ENCODE measurements at regions not wholly inside any gene's neighbourhood (a gene's known extent, or its start where the extent isn't known, plus 50 kb on each side); places are given as distances from the start of the nearest gene placed in this dataset.
"Not testable (repeated sequence)": the region's sequence is repeated elsewhere in the genome, so short reads cannot be mapped to it uniquely, and the experiment has no call there.

DNA sequence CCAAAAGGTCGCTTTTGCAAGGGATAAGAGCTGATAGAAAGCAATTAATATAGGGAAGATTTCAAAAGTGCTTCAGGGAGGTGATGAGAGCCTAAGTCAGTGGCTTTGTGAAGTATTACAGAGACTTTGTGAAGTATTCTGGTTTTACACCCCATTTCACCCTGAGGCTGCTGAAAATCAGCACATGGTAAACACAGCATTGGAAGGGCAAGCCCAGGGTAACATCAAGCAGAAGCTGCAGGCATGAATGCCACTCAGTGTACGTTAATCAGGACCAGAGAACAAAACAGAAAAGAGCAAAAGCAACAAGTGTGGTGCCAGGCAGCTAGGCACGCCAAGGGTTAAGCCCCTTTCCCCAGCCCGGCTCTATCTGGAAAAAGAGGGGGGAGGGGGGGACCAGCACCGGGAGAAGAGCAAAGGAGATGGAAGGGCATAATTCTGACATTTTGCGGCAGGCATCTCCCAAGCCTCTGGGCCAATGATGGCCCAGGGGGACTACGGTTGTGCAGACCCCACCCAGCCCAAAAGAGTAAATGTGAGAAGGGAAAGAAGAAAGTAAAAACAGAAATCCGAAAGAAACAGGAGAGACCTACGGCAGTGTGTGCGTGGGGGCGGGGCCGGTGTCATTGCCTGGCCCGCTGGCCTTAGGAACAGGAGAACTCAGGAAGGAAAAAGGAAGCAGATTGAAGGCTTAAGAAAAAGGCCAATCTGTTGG, 58.9 kb downstream of the DHRS2 start:
- FAIRE-seq: no peak

DNA sequence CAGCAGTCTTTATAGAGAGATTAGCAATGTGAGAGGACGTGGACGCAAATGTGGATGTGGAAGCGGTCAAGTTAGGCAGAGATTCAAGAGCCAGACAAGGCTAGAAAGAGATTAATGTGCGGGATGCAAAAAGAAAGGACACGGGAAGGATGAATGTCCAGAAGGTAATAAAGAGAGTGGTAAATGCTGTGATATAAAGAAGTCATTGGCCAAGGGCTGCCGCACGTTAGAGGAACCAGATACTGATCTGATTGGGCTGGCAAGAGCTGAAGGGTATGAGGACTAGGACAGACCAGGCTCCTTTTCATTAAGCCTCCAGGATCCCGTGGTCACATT, 59.5 kb downstream of the DHRS2 start:
- no peak for FAIRE-seq

DNA sequence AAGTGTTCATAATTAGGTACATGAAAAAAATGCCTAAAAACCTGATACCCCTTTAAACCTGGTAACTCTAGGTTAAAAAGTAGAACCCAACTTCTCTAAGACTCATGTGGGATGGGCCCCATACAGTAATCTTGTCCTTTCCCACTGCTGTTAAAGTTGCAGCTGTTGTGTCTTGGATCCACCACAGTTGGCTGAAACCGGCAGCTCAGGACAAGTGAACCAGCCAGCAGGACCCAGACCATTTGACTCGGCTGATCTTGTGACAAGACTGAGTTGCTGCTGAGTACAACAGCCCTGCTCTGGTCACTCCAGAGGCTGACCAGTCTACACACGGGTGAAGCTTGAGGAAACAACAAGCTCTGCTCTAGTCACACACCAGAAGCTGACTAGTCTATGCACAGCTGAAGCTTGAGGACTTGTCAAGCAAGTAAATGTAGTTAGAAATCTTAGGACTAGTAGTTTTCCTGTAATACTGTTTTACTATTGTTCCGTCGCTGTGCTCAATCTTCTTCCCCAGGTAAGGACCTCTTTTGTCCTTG, 60.6 kb downstream of the DHRS2 start:
- FAIRE-seq: no peak

DNA sequence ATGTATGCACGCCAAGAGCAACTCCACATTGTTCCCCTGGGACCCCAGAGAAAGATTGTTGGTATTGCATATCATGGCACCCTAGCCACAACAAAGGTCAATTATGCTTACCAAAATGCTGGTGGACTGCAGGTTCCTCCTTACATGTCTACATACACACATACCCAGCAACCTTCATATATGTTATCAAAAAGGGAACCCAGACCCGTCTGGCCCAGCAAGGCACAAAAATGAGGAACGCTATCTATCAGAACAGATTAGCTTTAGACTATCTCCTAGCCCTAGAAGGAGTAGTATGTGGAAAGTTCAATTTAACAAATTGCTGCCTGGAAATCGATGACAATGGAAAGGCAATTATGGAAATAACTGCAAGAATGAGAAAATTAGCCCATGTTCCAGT, 61.5 kb downstream of the DHRS2 start:
- FAIRE-seq: no peak

DNA sequence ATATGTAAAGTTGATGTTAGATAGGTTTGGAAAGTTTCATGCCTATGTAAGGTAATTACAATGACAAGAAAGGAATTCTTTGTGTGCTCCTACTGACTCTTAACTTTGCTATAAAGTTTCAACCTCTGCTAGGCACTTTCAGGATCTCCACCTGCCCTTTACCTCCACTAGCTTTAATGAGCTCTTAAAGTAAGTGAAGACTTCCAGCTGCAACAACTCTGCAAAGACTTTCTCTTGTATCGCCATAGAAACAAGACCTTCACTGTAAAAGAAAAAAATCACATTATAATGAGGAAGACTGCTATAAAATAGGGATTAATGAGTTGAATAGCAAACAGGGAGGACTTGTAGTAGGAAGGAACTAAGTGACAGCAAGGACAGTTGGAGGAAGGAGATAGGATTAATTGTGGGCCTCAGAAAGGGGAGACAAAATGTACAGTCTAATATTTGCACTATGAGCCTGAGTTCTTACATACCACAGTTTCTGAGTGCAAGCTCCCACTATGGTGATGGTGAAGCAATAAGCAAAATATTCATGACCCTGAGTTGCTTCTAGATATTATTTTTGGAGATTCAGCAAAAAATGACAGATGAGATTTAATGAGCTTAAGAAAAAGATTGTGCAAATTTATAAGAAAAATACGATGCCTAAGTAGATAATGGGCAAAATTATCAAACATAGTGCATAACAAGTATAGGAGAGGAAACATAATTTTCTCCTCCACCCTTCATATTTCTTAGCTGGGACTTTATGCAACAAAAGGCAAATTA, 66.7 kb downstream of the DHRS2 start:
- no peak for FAIRE-seq

DNA sequence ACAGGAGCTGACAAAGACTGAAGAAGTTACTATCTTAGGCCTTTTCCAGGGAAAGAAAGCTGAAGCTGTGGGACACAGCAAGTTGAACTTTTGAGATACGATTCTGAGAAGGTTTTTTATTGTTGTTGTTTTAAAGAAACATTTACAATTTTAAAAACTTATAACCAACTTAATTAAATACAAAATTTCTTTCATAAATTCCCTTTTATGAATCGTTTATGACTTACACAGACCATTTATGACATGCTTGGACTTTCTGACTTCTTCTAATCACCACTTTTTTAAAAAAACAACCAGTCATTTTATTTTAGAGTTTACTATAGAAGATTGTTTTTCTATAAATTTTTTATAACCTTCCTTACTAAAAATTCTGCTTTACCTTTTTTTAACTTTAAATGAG, 68.7 kb downstream of the DHRS2 start:
- no peak for FAIRE-seq

DNA sequence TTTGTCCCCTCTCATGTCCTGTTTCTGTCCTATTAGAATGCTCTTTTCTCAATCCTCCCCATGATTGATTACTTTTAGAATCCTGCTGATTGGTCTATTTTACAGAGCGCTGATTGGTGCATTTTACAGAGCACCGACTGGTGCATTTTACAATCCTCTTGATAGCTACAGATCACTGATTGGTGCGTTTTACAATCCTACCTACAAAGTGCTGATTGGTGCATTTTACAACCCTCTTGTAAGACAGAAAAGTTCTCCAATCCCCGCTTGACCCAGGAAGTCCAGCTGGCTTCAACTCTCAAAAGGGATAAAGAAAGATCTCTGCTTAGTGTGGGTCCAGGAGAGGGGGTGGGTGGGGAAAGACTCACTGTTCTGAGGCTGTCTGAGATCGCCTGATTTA, 71.3 kb downstream of the DHRS2 start:
- no peak for FAIRE-seq

DNA sequence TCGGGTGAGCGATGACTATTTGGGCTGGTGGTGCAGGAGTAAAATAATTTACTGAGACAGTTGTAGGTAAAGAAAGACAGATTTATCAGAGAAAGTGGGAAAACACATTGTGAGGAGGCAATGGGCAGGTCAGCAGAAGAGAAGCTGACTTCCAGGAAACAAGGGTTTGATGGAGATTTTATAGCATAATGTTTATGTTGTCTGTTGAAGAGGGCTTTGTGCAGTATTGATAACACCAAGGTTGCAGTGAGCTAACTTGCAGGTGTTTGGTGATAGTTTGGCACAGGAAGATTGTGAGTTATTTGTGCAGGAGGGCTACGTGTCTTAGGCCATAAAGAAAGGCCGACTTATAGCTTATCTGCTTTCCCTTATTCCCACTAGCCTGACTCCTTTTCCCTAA, 72.2 kb downstream of the DHRS2 start:
- FAIRE-seq: no peak

DNA sequence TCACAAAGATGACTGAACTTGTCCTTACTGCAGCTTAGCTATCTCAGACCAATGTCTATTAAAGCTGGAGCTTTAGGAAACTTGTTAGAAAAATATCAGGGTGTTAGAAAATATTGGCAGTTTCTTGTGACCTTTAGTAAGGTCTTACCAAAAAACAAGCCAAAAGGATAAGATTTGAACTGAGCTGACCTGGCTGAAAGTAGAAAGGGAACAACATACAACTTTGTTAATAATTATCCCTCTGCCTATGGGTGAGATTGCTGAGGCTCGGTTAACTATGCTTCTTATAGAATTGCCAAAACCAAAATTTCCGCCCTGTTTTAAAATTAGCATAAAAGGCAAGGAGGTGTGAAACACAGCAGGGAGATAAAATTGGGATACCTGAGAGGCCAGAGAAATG, 73.8 kb downstream of the DHRS2 start:
- no peak for FAIRE-seq

DNA sequence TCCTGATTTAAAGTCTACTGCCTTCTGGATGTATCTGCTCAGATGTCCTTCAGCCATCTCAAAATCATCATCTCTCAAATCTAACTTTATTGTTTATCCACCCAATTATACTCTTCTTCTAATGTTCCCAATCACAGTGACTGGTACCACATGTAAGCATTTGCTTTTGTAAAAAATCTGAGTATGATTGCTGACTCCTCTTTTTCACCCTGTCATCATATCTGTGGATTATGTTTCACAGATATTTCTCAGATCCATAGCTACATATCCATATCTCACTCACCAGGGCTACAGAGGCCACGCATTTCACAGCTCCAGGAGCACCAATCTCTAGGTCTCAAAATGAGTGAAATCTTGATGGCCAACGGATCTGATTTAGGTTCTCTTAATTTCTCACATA, 76.1 kb downstream of the DHRS2 start:
- FAIRE-seq: no peak

DNA sequence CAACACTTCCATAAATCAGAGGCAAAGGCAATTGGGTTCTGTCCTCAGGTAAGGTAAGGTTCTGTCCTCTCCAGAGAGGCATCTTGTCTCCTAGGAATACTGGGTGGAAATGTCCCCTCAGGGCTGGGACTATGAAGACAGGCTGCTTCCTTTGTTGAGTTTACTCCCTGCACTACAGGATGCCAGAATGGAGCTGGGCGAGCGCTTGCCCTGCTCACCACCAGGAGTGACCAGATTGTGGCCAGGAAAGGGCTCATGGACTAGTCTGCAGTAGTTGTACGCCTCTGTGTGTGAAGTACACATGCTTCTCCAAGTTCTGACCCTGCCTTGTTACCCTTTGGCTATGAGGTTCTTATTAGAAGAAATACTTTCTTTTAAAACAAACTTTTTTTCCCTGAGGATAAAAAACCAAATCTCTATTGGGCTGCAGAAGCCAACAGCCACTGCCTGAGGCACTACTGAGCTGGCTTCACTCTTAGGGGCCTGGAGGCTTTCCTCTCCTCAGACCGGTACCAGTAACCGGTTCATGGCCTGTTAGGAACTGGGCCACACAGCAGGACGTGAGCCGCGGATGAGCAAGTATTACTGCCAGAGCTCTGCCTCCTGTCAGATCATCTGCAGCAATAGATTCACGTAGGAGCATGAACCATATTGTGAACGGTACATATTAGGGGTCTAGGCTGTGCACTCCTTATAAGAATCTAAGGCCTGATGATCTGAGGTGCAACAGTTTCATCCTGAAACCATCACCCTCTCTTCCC, 83.2 kb downstream of the DHRS2 start:
- no peak for FAIRE-seq

DNA sequence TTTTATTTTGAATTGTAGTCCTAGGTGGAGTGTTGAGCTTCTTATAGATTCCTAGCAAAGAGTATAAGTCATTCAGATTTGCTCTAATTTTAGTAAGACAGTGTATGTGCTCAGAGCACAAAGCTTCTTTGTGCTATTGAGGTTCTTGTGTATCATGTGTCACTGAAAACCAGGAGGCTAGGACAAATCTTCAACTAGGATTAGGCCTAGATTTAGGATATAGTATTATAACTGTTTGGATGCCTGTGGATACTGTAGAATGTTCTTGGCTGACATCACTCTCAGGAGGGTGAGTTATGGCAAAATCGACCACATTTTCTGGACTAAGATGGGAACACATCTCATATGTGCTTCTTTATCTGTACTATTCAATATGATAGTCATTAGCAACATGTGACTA, 86.5 kb downstream of the DHRS2 start:
- no peak for FAIRE-seq

DNA sequence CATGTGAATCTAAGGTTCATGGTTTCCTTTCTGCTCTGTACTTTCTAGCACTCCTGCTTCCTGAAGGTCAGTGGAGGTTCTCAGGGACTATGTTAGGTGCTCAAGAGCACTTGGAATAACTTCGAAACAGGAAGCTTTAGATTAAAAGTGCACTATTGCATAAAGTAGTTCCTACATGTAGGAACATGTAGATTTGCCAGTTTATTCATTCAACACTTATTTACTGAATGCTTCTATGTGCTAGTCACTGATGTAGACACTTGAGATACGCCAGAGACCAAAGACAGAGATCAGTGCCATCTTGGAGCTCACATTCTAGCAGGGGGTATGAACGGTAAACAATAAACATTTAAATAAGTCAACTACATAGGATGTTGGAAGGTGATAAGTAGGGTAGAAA, 87.7 kb downstream of the DHRS2 start:
- no peak for FAIRE-seq

DNA sequence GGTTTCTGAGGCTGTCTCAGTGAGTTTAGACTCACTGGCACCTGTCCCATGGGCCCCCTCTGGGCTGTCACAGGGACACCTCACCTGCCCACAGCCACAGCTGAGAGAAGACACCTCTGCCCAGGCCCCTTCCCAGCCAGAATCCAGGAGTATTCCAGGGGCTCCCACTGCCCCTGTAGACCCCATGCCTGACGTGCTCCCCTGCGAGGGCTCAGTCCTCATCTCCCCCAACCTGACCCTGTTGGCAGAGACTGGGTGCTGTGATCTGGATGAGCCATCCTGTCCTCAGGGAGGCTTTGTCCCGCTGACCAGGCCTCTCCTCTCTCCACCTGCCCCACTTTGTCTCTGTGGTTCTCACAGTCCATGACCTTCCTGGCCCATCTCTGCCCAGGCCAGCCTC, 89.4 kb downstream of the DHRS2 start:
- no peak for FAIRE-seq

DNA sequence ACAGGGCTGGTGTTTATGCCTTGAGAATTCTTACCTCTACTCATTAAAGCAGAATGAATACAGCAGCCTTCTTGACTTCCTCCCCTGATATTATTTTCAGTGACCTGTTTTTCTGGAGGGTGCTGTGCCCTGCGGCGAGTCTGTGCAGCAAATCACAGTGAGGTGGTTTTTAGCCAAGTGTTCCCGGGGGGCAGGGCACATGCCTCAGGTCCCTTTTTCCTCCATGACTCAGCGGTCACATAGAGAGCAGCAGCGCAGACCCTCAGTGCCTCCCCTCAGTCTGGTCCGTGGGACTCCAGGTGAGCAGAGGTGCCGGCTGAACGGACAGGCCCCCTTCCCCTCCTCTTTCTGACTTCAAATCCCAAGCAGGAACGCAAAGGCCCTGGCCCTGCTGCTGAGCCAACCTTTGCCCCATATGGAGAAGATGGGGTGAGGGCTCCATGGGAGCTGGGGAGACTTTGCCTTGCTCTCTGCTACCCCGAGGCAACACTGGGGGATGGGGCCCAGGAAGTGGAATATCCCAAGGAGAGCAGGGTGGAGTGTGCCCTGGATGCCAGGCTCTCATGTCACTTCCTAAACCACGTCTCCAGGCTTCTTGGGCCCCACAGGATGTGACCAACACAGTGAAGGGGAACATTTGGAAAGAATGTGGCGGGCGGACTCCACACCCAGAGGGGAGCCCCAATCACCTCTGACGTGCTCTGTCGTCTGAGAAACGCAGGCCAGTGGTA, 90.0 kb downstream of the DHRS2 start:
- no peak for FAIRE-seq

DNA sequence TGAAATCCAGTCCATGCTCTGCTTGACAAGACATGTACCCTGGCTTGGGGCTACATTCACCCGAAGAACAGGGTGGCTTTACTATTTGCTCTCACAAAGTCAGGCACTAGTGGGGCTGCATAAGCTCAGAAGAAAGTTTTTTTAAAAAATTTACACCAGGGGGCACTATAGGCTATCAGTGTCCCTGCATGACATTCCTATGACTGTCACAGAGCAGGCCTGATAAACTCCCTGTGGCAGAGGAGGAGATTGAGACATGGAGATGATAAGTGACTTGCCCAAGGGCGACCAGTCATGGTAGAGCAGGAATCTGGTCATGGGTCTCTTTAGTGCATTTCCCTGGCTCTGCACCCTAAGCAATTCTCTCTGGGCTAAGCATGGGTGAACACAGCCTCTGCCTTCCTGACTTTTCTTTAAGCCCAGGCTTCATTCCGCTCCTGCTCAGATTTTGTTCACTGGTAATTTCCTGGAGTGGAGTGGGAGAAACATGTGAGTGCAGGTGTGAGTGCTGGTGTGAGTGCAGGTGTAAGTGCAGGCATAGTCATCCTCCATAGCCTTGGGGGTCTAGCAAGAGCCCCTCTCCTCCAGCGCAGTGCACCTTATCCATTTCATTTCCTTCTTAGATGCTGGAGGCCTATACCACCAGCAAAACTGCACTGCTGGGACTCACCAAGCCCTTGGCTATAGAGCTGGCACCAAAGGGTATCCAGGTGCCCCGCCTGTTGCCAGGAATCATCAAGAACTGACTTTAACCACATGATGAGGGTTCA, 91.6 kb downstream of the DHRS2 start:
- no peak for FAIRE-seq

DNA sequence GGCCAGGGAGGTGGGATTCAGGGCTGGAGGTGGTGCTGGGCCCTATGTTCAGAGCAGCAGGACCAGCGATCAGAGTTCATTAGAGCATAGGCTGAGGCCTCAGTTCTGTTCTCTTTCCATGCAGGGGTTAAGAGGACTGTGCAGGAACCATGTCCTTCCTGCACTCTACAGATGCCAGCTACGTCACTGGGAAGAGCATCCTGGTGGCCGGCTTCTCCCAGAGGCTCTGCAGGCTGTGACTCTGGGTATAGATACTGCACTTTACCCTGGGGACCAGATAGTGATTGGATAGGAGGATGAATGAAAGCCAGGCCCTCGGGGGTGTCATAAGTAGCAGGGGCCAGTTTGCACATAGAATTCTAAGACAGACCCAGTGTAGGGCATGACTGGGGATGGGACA, 92.6 kb downstream of the DHRS2 start:
- FAIRE-seq: no peak

DNA sequence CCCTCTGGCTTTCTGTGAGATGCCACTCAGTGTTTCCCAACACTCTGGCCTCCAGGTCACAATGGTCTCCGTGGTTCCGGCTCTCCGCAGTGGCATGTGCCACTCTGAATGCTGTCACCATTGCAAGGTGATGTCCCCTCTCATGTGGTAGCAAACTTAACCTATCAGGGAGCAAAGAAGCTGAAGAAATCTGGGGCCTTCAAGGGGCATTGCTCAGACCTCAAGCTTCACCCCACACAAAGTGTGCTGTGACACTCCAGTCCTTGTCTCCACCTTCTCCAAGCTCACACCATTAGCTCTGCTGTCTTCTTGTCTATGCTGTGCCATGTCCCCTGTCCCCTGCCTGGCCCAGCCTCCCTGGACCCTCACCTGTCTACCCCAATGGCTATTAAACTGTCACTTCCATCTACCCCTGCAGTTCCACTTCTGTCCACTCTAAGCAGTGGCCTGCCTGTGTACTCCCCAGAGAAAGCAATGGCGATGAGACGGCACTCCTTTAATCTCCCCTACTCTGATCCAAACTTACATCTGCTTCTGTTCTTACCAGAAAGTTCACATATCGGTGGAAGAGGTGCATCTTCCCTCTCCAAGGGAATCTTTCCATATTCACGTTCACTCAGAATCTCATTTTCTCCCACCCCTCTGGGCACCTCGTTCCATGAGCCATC, 93.7 kb downstream of the DHRS2 start:
- FAIRE-seq: no peak

DNA sequence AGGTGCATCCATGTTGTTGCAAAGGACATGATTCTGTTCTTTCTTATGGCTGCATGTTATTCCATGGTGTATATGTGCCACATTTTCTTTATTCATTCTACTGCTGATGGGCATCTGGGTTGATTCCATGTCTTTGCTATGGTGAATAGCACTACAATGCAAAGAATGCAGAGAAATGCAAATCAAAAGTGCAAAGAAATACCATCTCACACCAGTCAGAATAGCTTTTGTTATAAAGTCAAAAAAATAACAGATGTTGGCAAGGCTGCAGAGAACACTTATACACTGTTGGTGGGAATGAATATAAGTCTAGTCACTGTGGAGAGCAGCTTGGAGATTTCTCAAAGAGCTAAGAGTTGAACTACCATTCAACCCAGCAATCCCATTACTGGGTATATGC, 99.2 kb downstream of the DHRS2 start:
- no peak for FAIRE-seq

DNA sequence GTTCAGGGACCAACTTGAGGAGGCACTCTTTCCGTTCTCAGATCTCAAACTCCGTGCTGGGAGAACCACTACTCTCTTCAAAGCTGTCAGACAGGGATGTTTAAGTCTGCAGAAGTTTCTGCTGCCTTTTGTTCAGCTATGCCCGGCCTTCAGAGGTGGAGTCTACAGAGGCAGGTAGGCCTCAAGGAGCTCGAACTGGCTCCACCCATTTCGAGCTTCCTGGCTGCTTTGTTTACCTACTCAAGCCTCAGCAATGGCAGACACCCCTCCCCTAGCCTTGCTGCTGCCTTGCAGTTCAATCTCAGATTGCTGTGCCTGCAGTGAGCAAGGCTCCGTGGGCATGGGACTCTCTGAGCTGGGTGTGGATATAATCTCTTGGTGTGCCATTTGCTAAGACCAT, 108.2 kb downstream of the DHRS2 start:
- not testable (repeated sequence) for FAIRE-seq

DNA sequence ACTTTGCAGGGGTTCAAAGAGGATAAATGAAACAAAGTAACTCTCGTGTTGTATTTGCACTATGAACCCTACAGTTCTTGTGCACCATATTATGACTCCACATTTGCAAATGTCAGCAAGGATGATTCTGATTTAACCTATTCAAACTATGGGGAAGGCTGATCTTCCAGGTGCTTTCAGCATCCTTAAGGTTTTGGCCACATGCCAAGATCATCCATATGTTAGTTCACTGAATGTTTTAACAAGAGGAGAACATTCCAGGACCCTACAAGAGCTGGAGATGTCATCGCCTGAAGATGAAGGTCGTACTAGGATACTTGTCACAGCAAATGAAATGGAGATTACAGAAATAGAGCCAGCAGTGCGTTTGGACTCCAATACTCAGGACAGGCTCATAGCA, 114.2 kb downstream of the DHRS2 start:
- FAIRE-seq: no peak

DNA sequence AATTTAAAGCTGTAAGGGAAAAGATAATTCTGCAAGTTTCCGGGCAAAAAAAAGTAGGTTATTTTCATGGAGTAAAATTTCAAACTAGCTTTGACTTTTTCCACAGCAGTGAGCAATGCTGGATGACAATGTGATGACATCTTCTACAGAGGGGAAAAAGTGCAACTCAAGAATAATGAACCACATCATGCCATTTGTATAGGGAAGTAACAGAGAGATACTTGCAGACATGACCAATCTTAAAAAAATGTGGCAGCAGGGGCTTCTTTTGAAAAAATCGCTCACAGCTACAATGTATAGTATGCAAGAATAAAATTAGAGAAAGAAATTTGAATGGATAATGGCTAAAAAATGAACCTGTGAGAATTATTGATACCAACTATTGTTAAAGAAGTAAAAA, 115.5 kb downstream of the DHRS2 start:
- FAIRE-seq: no peak
